ENCODE measurements at regions not wholly inside any gene's neighbourhood (a gene's known extent, or its start where the extent isn't known, plus 50 kb on each side); places are given as distances from the start of the nearest gene placed in this dataset.

DNA sequence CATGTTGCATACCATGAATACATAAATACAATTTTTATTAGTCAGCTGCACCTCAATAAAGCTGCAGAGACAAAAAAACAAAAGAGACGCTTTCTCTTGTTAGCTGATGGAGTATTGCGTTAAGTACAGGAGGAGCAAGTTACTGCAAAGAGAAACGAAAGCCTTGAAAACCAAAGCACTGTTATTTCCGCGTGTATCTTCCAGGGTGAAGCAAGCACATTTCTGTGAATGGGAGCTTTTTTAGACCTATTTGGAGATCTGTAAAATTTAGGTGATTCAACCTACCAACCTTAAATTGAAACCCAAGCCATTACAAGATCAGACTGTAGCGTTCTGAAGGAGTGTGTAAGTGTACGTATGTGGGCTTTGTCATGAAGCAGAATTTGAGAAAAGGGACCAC is 390.4 kb downstream of the SOX9 start:
- no peak for DNase-seq

DNA sequence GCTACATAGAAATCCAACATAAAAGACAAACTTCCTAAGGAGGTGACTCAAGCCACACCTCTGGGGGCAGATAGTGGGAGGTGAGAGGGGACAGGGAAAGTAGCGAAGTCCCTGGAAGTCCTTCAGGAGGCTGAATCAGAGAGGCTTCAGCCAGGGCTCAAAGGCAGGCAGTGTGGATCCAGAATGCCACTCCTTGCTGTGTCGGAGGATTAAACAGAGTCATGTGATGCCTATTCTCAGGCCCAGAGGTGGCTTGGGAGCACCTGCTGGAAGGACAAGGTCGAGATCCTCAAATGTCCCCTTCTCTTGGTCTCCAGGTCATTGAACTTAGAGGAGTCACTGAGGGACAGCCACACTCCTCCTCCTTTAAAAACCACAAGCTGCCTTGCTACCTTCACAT is 391.1 kb downstream of the SOX9 start:
- no peak for DNase-seq

DNA sequence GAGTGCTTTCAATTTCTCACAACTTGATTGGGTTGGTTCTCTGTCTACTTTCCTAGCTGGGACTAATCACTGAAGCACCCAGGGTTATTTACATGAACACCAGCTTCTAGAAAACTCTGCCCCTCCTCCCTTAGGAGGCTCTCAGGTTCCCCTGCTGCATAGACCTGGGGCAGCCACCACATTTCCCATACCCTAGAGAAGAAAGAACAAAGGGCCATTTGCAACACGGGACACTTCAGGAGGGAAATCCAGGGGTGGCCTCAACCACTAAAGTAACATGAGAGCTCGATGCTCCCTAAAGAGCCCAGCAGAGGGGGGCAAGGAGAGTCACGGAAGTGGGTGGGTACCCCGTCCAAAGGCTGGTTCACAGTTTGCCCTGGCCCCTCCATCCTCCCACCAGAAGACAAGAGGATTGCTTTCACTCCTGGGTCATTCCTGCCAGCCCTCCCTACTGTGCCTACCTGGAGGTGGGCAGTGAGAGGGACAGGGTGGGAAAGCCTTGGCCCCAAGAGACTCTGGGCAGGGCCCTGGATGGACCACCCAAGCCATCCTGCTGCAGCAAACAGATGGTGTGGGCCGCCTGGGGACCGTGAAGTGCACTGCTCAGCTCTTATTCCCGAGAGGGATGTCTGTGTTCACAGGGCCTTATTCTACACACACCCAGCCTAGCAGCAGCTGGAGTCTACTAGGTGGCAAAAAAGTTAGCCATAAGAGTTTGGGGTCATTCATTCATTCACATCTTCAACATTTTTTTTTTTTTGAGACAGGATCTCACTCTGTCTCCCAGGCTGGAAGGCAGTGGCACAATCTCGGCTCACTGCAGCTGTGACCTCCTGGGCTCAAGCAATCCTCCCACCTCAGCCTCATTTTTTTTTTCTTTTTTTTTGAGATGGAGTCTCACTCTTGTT is 392.1 kb downstream of the SOX9 start:
- no peak for DNase-seq

DNA sequence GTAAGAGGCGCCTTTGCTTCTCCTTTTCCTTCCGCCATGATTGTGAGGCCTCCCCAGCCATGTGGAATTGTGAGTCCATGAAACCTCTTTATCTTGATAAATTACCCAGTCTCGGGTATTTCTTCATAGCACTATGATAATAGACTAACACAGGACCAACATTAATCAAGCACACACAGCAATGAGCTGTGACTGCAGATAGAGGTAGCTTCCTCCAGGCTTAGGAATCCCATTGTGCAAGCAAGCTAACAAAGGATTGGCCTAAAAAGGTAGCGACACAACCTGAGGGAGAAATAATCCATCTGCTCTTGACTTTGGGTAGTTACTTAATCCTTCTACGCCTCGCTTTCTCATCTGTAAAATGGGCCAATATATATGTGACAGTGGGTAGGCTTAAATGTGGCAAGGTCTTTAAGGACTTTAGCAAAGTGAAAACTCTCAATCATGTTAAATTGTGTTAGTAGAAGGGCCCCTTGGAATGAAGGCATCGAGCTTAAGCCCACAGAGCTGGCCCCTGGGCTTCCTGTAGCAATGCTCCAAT is 393.6 kb downstream of the SOX9 start:
- DNase-seq: no peak

DNA sequence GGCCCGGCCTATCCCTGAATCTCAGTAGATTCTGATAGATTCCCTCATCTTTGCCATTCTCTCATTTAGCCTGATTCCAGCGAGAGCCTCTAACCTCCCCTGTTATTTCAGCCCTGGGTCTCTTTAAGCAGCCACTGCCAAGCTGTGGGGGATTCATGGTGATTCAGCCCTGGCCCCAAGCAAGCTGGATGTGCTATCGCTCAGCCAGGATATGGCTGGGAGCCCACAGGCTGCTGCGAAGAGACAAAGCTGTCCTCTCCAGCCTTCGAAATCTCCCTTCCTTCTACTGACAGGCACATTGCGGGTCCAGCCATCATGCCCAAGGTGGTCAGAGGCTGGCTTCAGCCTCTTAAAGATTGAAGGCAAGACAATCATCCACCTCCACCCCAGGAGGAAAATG is 394.1 kb downstream of the SOX9 start:
- DNase-seq: no peak

DNA sequence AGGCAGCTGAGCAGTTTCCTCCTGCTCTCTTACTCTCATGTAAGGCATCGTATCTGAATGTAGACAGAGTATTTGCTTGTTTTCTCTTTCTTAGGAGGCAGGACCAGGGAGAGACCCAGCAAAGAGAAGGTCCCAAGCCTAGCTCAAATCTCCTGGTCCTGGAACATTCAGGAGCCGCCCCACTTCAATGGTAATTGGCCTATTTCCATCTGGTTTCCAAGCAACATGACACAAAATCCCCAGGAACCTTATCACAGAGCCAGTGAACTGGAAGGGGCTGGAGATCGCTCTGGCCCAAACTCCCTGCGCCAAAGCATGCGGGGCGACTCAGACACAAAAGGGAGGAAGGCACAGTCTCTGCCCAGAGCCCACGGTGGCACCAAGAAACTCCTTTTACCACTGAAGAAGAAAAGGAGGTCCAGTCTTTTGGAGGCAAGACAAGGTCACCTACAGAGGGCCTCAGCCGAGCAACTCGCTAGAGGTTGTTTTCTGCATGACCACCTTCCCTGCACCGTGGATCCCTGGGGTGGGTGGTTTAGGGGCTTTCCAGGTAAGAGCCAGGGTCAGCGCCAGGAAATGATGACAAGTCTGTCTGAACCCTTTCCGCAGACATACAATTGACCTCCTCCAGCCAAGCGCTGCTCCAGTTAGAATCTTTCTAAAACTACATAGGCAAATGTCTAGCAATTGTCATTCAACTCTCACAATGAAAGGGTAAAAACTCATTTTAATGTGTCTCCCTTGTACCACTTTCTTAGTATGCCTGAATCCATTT is 394.7 kb downstream of the SOX9 start:
- DNase-seq: no peak

DNA sequence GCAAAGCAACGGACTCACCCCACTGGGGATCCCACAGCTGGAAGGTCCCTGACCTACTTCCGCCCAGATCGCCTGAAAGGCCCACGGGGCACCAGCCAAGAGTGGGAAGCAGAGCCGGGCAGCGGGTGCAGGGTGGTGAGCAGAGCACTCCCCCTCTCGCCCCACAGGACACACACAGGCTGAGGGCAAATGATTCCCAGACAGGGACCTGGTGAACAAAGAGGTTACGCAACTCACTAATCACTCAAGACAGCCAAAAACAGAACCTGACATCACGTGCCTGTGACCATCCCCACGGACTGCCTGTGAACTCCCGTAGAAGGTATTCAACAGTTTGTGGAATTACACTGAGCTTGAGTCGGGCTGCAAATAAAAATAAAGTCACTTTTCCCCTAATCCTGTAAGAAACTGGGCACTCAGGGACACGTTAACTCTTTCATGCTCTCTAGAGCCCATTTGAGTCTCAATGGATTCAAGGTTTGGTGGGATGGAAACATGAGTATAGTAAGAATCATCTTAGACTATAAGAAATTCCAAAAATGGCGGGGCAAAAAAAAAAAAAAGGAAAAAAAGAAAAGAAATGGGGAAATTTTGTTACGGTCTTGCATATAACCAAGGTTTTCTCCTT is 396.1 kb downstream of the SOX9 start:
- DNase-seq: no peak

DNA sequence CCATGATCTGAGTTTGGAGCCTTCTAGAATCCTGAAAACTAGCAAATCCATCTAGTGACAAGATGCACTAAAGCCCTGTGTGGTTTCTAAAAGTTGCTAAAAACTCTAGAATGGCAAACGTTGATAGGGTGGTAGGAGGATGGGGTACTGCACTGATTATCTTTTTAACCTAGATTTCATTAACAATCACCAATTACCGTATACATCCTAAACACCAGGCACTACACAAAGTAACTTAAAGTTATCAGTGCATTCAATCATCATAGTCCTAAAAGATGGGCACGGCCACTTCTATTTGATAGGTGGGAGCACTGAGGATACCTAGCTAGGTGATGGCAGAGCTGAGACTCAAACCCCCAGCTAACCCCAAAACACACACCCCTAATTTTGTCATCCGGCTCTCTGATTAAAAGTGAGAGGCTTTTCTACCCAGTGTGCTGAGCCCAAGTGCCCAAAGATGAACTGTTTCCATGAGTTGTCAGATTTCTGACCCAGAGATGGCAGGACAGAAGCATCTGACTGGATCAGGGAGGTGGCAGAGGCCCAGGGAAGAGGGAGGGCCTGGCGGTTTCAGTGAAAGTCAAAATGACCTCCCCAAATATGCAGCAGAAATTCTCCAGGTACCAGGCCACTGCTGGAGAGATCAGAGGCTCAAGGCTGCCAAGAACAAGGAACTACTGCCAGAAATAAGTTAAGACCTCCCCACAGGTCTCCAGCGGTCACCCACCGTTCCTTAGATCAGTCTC is 396.8 kb downstream of the SOX9 start:
- DNase-seq: no peak

DNA sequence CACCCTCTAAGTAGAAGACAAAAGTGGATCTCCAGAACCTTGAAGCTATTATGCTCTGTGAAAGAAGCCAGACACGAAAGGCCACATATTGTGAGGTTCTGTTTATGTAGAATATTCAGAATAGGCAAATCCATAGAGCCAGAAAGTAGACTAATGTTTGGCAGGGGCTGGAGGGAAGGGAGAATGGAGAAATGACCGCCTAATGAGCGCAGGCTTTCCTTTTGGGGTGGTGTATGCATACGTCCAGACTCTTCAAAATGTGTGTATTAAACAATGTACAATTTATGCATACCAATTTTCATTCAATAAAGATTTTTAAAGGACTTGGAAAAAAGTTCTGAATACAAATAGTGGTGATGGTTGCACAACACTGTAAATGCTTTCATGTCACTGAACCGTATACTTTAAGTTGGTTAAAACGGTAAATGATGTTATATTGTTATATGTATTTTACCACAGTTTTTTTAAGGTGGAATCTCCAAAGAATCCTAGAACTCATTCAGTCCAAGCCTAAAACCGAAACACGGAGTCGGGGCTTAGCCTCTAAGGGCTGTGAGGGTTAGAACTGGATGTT is 397.4 kb downstream of the SOX9 start:
- DNase-seq: no peak

DNA sequence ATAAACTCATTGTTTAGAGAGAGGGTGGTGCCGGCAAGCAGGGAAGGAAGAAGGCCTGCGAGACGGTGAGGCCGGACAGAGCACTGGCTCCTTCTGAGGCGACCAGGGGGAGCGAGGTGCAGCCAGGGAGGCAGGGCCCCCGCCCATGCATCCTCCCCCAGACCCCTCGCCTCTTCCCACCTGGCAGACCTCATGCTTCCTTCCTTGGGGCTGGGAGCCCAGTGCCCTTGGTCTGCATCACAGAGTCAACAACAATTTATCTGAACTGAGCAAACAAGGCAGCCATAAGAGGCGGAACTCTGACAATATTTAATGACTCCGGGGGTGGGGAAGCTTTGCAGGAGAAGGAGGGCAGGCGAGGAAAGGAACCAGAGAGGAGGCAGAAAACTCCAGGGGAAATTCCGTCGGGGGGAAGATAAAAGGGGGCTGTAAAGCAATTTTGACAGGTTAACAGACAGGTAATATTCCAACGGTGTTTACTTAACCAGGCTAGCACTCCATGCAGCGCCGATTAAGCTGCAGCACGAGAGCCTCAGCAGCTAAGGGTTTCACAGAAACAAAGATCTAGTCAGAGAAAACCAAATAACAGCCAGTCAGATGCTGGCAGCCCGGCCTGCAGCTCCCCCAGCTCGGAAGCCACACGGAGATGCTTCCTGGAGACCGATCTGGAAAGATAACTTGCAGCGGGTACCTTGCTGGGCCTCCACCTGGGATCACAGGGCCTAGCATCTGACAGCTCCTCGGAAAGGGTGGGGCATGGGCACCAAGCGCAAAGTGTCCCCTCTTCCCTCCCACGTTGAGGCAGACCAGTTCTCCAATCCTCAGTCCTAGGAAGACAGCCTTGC is 398.2 kb downstream of the SOX9 start:
- DNase-seq: no peak

DNA sequence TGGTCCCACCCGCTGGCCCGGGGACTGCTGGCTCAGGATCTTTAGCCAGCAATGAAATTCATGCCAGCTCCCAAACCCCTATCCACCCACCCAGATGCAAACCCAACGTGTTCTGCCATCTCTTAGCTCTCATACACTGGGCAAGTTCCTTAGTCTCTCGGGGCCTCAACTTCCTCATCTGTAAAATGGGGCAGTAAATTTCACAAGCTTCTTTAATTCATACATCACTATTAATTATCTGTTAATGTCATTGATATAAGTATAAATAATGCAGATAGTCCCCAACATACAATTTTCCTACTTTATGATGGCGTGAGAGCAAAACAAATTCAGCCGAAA is 398.7 kb downstream of the SOX9 start:
- no peak for DNase-seq

DNA sequence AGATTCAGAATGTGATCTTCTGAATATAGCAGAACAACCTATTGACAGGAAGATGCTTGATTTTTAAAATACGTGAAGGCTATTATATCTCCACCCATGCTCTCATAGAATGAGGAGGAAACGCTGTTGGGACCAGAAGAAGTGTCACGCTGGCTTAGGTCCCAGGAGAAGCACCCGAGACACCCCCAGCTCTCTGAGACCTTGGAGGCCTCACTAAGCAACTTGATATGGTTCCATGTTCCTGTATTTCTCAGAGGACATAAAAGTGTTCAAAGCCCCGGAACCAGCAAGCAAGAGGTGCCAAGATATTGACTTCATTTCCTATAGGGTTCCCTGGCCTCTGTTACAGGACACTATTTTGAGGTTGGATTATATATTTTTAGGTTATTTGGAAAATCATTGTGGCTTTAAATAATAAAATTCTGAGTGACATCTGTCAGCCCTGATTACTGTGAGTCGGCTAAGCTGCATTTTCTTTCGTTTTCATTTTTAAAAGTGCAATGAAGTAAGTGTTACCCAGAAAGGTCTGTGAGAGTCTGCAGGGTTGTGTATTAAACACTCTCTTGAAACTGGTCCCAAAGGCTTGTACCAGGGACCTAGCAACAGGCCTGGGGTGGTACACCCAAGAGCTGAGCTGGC is 400.0 kb downstream of the SOX9 start:
- DNase-seq: no peak

DNA sequence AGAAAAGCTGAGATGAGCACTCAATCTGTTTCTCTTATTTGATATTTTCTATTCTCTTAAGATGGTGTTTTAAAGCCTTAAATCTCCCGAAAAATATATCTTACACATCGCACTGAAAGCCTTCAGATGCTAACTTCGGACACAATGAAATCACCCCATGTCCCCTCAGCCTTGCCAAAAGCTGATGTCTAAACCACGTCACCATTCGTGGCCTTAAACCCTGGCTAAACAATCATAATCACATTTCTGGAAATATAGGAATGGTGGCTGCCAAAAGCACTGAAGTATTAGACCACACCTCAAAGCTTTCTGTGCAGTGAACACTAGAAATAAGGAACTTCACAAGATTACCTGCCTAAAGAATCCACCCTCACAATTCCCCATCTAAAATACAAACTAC is 402.7 kb downstream of the SOX9 start:
- DNase-seq: no peak

DNA sequence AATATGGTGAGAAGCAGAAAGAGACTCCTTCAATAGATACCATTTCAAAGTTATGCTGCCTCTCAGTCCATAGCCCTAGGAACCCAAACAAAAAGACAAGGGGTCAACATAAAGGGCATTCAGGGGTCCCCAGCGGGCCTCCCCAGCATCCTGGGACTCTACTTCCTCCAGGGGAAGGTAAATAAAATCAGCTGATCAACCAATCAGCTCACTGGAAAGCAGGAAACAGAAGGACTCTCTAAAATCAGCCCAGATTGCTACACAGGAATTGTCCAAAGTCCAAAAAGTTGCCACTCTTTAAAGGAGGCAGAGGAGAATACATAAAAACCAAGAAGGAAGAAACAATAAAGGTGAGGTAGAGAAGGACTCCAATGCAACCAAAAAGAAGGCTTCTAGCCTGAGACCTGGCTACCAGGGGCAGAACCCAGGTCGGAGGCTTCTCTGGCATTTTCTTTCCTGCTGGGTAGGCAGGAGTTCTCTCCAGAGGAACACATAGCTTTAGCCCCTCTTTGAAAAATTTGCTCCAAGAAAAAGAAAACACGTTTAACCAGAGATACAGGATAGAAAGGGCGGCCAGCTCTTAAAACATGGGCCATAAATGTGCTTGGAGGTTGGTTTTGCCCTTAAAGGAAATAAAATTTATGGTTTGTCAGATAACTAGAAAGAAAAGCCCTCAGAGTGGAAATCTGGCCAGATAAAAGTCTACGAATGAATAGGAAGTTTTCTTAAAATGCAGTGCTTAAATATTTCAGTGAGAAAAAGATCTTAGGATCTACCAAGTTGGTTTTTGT is 404.6 kb downstream of the SOX9 start:
- DNase-seq: no peak

DNA sequence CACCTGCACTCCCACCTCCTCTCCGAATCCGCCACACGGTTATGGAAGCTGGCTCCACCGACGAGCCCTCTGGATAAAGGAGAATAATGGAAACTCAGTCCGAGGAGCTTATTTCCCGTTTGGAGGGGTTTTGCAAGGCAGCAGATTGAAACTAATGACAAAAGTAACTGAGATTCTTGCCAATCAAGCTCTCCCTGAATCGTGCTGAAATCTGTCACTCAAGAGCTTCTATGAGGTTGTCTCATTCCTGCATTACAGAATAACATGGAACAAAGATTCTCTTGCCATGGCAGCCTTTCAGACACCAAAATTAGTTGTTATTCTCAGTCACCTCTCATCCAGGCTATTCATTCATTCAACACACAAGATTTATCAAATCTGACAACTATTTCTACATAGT is 405.9 kb downstream of the SOX9 start:
- DNase-seq: no peak

DNA sequence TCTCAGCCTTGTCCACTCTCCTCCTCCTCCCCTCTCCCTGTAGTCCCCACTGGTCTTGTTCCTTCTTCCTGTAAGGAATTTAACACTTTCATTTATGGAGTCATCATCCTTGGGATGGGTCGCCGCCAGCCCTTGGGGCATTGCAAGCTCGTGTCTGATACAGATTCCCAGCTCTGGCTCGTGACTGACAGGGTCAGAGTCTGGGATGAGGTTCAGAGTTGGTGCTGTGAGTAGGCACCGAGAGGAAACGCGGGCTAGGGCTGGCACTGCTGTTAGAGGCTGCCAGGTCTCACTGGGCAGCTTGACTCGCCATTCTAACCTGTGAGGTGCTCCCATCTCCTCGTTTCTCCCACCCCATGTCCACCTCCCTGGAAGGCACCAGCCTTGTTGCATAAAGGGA is 407.0 kb downstream of the SOX9 start:
- DNase-seq: no peak

DNA sequence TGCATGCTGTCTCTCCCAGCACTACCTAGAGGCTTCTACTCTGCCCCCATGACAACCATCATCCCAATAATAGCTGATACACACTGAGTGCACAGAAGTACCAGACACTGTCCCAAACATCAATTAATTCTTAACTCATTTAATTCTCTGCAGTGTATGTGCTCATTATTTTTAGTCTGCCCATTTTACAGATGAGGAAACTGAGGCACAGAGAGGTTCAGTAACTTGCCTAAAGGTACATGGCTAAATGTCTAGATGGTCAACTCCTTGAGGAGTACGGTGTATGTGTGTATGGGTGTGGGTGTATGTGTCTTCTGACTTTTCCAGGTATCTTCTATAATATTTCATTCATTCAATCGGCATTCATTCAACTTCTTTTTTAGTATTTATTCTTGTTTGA is 407.9 kb downstream of the SOX9 start:
- no peak for DNase-seq

DNA sequence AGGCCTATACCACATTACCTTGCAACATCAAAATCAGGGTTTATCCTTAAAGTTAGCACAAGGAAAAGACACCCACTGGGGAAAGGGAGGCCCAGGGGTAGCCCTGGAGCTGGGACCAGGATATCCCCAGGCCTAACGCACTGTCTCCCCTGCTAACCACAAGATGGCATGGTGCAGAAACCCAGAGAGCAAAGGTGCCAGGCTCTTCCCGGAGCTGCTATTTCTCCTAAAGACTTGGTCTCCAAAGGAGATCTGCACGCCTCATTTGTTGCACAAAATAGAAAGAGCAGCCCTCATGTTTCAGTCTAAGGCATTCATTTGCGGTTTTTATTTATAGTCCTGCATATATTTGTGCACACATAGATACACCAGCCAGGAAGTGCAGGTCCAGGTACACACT is 408.6 kb downstream of the SOX9 start:
- no peak for DNase-seq

DNA sequence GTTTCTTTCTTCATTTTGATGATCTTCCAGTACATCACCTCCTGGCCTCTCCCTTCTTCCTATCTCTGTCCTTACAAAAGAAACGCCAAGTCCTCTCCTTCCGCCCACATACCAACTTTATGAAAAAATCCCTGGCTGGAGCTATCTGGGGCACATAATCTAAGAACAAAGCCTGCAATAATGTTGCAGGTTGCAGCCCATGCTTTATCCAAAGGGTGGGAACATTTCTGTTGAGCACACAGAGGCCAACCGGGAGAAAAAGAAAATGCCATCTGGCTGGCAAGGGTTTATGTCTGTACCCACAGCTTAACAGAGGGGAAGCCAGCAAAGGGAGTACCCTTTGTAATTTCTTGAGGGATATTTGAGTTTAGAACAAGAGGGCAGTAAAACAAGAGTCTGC is 409.6 kb downstream of the SOX9 start:
- no peak for DNase-seq

DNA sequence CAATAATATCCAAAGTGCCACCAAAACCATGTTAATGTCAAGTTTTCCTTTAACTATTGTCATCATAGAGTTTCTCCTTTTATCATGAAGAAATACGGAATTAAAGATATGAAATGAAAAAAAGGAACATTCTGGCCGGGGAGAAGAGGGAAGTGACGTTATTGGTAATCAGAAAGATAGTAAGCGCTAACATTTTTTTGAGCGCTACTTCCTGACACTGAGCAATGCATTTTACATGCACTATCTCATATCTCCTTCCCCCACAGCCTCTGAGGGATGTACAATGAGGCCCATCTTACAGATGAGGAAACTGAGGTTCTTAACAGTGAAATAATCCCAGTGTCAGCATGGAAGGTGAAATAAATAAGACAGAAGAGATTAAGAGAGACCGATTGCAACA is 410.9 kb downstream of the SOX9 start:
- no peak for DNase-seq
